ENCODE measurements at regions not wholly inside any gene's neighbourhood (a gene's known extent, or its start where the extent isn't known, plus 50 kb on each side); places are given as distances from the start of the nearest gene placed in this dataset.

DNA sequence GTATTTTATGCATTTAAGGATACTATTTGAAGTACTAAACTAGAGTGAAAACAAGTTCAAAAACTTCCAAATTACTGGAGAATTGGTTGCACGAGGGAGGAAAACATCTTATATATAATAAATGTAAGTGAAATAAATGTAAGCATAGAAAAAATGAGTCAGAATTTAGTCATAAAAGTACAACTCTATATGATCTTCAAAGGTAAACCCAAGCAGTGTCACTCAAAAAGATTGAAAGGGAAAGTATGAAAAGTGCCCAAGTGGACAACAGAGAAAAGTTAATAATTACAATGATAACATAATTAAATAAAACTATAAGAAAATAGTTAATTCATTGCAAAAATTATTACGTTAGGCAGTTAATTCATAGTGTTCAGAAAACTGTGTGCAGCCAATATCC is 2288.5 kb upstream of the C9orf72 start:
- in situ Hi-C loops (cut with HindIII; ENCODE audit: low pct_unique_long_range_greater_than_20kb, low sequenced_read_pairs) = no loop called here
- DNase-seq (ENCODE audit: low read depth) = no peak

- in situ Hi-C loops (cut with HindIII; ENCODE audit: low pct_unique_long_range_greater_than_20kb, low sequenced_read_pairs) = no loop called here
- DNase-seq (ENCODE audit: low read depth) = no peak
Measured at GRCh38 chr9:29865764-29866313, 2292.6 kb upstream of the C9orf72 start.

DNA sequence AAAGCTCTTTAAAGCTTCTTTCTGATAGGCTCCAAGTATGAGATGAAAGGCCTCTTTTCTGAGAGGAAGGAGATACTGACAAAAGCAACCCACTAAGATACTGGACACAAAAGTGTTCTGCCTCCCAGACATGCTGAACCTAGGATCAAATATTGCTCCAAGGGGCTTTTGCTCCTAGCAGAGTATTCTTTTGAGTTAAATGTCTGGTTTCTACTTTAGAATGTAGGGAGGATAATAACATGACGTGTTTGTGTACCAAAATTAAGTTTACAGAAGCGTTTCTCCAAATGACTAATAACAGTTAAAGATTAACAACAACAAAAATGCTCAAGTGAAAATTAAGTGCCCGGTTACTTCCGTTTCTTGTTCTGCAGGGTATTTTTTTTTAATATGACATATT is 2293.3 kb upstream of the C9orf72 start:
- peak; percentile 14 for DNase-seq (ENCODE audit: low read depth)
- in situ Hi-C loops (cut with HindIII; ENCODE audit: low pct_unique_long_range_greater_than_20kb, low sequenced_read_pairs) = no loop called here

- DNase-seq (ENCODE audit: low read depth) = no peak
- in situ Hi-C loops (cut with HindIII; ENCODE audit: low pct_unique_long_range_greater_than_20kb, low sequenced_read_pairs) = no loop called here
Measured at GRCh38 chr9:29873579-29873978, 2300.3 kb upstream of the C9orf72 start.

DNA sequence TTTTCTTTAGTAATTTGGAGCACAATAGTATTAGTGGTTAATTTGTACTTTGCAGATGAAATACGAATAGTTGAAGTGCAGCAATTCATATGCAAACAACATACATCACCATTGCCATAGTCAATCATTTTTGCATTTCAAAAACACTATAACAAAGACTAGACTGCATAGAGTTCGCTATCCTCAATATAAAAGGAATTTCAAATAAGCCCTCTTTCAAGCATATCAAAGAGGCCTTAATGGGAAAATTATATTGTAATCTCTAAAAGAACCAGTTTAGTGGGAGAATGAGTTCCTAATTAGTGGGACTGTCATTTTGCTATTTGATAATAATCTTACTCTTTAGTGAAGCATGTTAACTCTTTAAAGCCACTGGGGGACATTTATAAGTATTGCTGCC is 2302.3 kb upstream of the C9orf72 start:
- in situ Hi-C loops (cut with HindIII; ENCODE audit: low pct_unique_long_range_greater_than_20kb, low sequenced_read_pairs) = no loop called here
- DNase-seq (ENCODE audit: low read depth) = no peak

- DNase-seq (ENCODE audit: low read depth) = no peak
- in situ Hi-C loops (cut with HindIII; ENCODE audit: low pct_unique_long_range_greater_than_20kb, low sequenced_read_pairs) = no loop called here
Measured at GRCh38 chr9:29882767-29883166, 2309.5 kb upstream of the C9orf72 start.

GRCh38 chr9:29906065-29906464 is 2332.8 kb upstream of the C9orf72 start:
- in situ Hi-C loops (cut with HindIII; ENCODE audit: low pct_unique_long_range_greater_than_20kb, low sequenced_read_pairs) = no loop called here
- no peak for DNase-seq (ENCODE audit: low read depth)

DNA sequence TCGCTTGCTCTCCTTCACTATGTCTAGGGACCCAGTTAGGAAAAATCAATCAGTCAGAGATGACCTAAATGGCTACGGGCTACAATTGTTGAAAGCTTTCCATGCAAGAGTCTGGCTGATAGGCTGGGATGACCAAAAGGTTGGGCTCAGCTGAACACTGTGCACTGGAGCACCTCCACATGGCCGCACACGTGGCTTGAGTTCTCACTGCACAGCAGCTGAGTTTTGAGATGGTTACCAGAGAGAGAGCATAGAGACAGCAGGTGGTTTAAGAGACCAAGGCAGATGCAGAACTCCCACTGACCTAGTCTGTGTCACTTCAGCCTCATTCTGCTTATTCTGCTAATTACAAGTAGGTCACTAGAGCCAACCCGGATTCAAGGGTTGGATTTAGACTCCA is 2354.8 kb upstream of the C9orf72 start:
- DNase-seq (ENCODE audit: low read depth) = no peak
- in situ Hi-C loops (cut with HindIII; ENCODE audit: low pct_unique_long_range_greater_than_20kb, low sequenced_read_pairs) = no loop called here

GRCh38 chr9:29939559-29939958 is 2366.3 kb upstream of the C9orf72 start:
- no peak for DNase-seq (ENCODE audit: low read depth)
- in situ Hi-C loops (cut with HindIII; ENCODE audit: low pct_unique_long_range_greater_than_20kb, low sequenced_read_pairs) = no loop called here

GRCh38 chr9:29945012-29945411 is 2371.7 kb upstream of the C9orf72 start:
- DNase-seq (ENCODE audit: low read depth) = no peak
- in situ Hi-C loops (cut with HindIII; ENCODE audit: low pct_unique_long_range_greater_than_20kb, low sequenced_read_pairs) = no loop called here

GRCh38 chr9:29958469-29958868 is 2385.2 kb upstream of the C9orf72 start:
- in situ Hi-C loops (cut with HindIII; ENCODE audit: low pct_unique_long_range_greater_than_20kb, low sequenced_read_pairs) = no loop called here
- no peak for DNase-seq (ENCODE audit: low read depth)

DNA sequence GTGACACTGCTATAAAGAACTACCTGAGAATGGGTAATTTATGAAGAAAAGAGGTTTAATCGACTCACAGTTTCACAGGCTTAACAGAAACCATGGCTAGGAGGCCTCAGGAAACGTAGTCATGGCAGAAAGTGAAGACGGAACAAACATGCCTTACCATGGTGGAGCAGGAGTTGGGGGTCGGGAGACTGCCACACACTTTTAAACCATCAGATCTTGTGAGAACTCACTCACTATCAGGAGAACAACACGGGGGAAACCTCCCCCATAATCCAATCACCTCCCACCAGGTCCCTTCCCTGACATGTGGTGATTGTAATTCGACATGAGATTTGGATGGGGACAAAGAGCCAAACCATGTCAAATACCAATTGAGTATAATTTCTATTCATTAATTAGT is 2392.6 kb upstream of the C9orf72 start:
- DNase-seq (ENCODE audit: low read depth) = no peak
- in situ Hi-C loops (cut with HindIII; ENCODE audit: low pct_unique_long_range_greater_than_20kb, low sequenced_read_pairs) = no loop called here

DNA sequence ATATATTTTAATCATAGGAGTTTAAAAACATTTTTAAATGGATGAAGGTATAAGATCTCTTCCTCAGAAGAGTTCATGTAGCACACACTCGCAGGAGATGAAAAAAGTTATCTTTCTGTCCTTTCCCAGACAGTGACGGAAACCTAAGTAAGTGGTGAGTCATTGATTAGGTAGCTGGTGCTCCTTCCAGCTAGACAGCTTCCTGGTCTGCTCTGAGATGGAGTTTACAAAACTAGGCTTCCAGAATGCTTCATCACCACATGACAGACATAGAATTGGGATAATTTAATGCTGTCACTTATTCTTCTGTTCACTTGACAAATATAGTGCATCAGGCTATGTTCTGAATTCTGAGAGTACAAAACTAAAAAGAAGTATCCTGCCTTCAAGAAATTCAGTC is 2393.0 kb upstream of the C9orf72 start:
- in situ Hi-C loops (cut with HindIII; ENCODE audit: low pct_unique_long_range_greater_than_20kb, low sequenced_read_pairs) = no loop called here

GRCh38 chr9:29968831-29969230 is 2395.6 kb upstream of the C9orf72 start:
- no peak for DNase-seq (ENCODE audit: low read depth)
- in situ Hi-C loops (cut with HindIII; ENCODE audit: low pct_unique_long_range_greater_than_20kb, low sequenced_read_pairs) = no loop called here

More for the DNA sequence above, 2393.0 kb upstream of the C9orf72 start:
- DNase-seq (ENCODE audit: low read depth) = peak; percentile 39

- DNase-seq (ENCODE audit: low read depth) = no peak
- in situ Hi-C loops (cut with HindIII; ENCODE audit: low pct_unique_long_range_greater_than_20kb, low sequenced_read_pairs) = no loop called here
Measured at GRCh38 chr9:29969408-29969807, 2396.1 kb upstream of the C9orf72 start.

DNA sequence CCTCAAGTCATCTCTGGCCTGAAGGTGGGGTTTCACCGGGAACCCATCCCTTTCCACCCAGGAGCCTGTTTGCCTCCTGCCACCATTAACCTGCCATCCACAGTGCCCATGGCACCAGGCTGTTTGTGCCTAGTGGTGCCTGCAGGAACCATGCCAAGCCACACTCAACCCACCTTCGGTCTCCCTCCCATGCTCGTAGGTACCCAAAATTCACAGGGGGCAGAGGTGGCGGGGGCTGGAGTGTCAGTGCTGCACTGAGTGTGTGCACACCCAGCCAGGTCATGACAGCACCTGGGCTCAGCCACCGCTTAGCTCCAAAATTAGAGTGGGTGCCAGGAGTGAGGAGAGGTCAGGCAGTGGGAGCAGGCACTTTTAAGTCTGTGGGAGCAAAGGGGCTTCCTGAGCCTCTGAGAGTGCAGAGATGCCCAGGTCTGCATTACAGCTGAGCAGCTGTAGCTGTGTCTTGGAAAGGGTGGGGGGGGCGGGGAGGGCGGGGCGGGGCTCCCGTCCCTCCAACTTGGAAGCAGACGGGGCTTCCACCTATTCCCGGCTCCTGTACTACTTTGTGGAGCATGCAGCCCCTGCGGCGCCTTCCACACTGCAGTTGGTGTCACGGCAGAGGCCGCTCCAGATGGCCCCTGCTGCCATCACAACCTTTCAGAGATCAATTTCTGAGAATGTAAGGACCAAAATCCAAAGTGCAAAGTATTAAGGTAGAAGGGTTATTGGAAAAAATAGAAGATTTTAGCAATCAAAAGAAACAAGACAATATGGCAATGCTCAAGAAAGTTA is 2396.8 kb upstream of the C9orf72 start:
- no peak for DNase-seq (ENCODE audit: low read depth)
- in situ Hi-C loops (cut with HindIII; ENCODE audit: low pct_unique_long_range_greater_than_20kb, low sequenced_read_pairs) = no loop called here

GRCh38 chr9:29974197-29974596 is 2400.9 kb upstream of the C9orf72 start:
- DNase-seq (ENCODE audit: low read depth) = no peak
- in situ Hi-C loops (cut with HindIII; ENCODE audit: low pct_unique_long_range_greater_than_20kb, low sequenced_read_pairs) = no loop called here

GRCh38 chr9:29976981-29977380 is 2403.7 kb upstream of the C9orf72 start:
- in situ Hi-C loops (cut with HindIII; ENCODE audit: low pct_unique_long_range_greater_than_20kb, low sequenced_read_pairs) = no loop called here
- no peak for DNase-seq (ENCODE audit: low read depth)

- in situ Hi-C loops (cut with HindIII; ENCODE audit: low pct_unique_long_range_greater_than_20kb, low sequenced_read_pairs) = no loop called here
- no peak for DNase-seq (ENCODE audit: low read depth)
Measured at GRCh38 chr9:29981013-29981412, 2403.4 kb upstream of the ACO1 start.

- DNase-seq (ENCODE audit: low read depth) = peak; percentile 28
- in situ Hi-C loops (cut with HindIII; ENCODE audit: low pct_unique_long_range_greater_than_20kb, low sequenced_read_pairs) = no loop called here
Measured at GRCh38 chr9:29999645-30000044, 2384.8 kb upstream of the ACO1 start.

Measured in Caki2 (cell line).